Right lobe of liver (tissue), 4 donors: ENCODE measurements at regions not wholly inside any gene's neighbourhood (a gene's known extent, or its start where the extent isn't known, plus 50 kb on each side); places are given as distances from the start of the nearest gene placed in this dataset.

Experiments used
- CTCF ChIP-seq, 4 donors: fragments of 200-600 bp in 3 of 4; fragments of 450-650 bp in 1 of 4; IDR thresholded peaks; one replicate each; pipeline versions ENCODE4 v1.5.1 to v1.8.0; 2016 to 2022; ENCODE audit warnings: antibody characterized with exemption in 4 of 4, mild to moderate bottlenecking in 2 of 4
- POLR2A ChIP-seq: fragments of 450-650 bp; IDR thresholded peaks from one replicate; pipeline ENCODE4 v1.6.1; 2017; ENCODE audit warnings: antibody characterized with exemption, mild to moderate bottlenecking
- donor health status: DM: no; HTN: no; CAD: no.
- donor health status: DM: no; HTN: no; CAD: no.
- donor health status: DM: no; HTN: yes; CAD: no.

GRCh38 chr17:77473615-77474226 lies 333.0 kb downstream of the SEC14L1 start:
- TF ChIP-seq CTCF (IDR thresholded peaks at IDR 0.05) (no peak), POLR2A (no peak)
